ENCODE measurements at regions not wholly inside any gene's neighbourhood (a gene's known extent, or its start where the extent isn't known, plus 50 kb on each side); places are given as distances from the start of the nearest gene placed in this dataset.

GRCh38 chr4:127559981-127560380 is 72.8 kb upstream of the INTU start:
- DNase-seq: peak in 1 of 2 donors; percentile 46

GRCh38 chr4:127560755-127561154 is 72.0 kb upstream of the INTU start:
- H3K4me1 ChIP-seq: no peaks in the 10 kb centered on the region
- no peak for ATAC-seq (ENCODE audit: low FRiP score in 2 of 2)
- no peaks in the 10 kb centered on the region for H3K27me3 ChIP-seq
- H3K36me3 ChIP-seq: no peaks in the 10 kb centered on the region
- no peaks in the 10 kb centered on the region for H3K9me3 ChIP-seq
- H3K4me3 ChIP-seq: no peak overlapping the region
- no peak overlapping the region for H3K27ac ChIP-seq
- TF ChIP-seq POLR2AphosphoS5 (IDR thresholded peaks at IDR 0.05) (no peak), EP300 (IDR thresholded peaks at IDR 0.05) (no peak), POLR2A (IDR thresholded peaks at IDR 0.05) (no peak), CTCF (IDR thresholded peaks at IDR 0.05) (no peak)
- DNase-seq: no peak
- 85 to 94% methylated on average over 3 of the region's 3 CpGs for WGBS, 2 donors

More at GRCh38 chr4:127559981-127560380, 72.8 kb upstream of the INTU start:
- Histone ChIP-seq H3K27me3 (no peaks in the 10 kb centered on the region), H3K9me3 (no peaks in the 10 kb centered on the region), H3K4me1 (no peaks in the 10 kb centered on the region), H3K4me3 (no peak overlapping the region), H3K36me3 (no peaks in the 10 kb centered on the region), H3K27ac (no peak overlapping the region)
- TF ChIP-seq CTCF (IDR thresholded peaks at IDR 0.05) (no peak), POLR2AphosphoS5 (IDR thresholded peaks at IDR 0.05) (no peak), POLR2A (IDR thresholded peaks at IDR 0.05) (no peak), EP300 (IDR thresholded peaks at IDR 0.05) (no peak)
- peak in 1 of 2 donors; percentile 36 for ATAC-seq (ENCODE audit: low FRiP score in 2 of 2)
- 93% methylated on average over 7 of the region's 7 CpGs; no CpG with 5 or more reads in 1 of the 2 donors for WGBS, 2 donors

- H3K9me3 ChIP-seq: no peaks in the 10 kb centered on the region
- no peak for DNase-seq
- ATAC-seq (ENCODE audit: low FRiP score in 2 of 2): no peak
- no peaks in the 10 kb centered on the region for H3K36me3 ChIP-seq
- WGBS, 2 donors: 65 to 70% methylated on average over 2 of the region's 2 CpGs
- no peak for TF ChIP-seq CTCF (IDR thresholded peaks at IDR 0.05)
- TF ChIP-seq POLR2AphosphoS5 (IDR thresholded peaks at IDR 0.05): no peak
- TF ChIP-seq POLR2A (IDR thresholded peaks at IDR 0.05): no peak
- no peak for TF ChIP-seq EP300 (IDR thresholded peaks at IDR 0.05)
- no peak overlapping the region for H3K4me3 ChIP-seq
- no peaks in the 10 kb centered on the region for H3K27me3 ChIP-seq
- H3K4me1 ChIP-seq: no peaks in the 10 kb centered on the region
- H3K27ac ChIP-seq: no peak overlapping the region
Measured at GRCh38 chr4:127574643-127575042, 58.1 kb upstream of the INTU start.

- ATAC-seq (ENCODE audit: low FRiP score in 2 of 2) (no peak), DNase-seq (no peak)
- TF ChIP-seq EP300 (IDR thresholded peaks at IDR 0.05) (no peak), CTCF (IDR thresholded peaks at IDR 0.05) (no peak), POLR2AphosphoS5 (IDR thresholded peaks at IDR 0.05) (no peak), POLR2A (IDR thresholded peaks at IDR 0.05) (no peak)
- Histone ChIP-seq H3K27me3 (no peaks in the 10 kb centered on the region), H3K27ac (no peak overlapping the region), H3K4me1 (no peaks in the 10 kb centered on the region), H3K36me3 (no peaks in the 10 kb centered on the region), H3K4me3 (no peak overlapping the region), H3K9me3 (no peaks in the 10 kb centered on the region)
- 70 to 75% methylated on average over 2 of the region's 2 CpGs for WGBS, 2 donors
Measured at GRCh38 chr4:127575888-127576287, 56.9 kb upstream of the INTU start.

- DNase-seq (no peak), ATAC-seq (ENCODE audit: low FRiP score in 2 of 2) (no peak)
- 84 to 89% methylated on average over 3 of the region's 3 CpGs for WGBS, 2 donors
- Histone ChIP-seq H3K27me3 (no peaks in the 10 kb centered on the region), H3K4me1 (no peaks in the 10 kb centered on the region), H3K4me3 (no peak overlapping the region), H3K27ac (no peak overlapping the region), H3K9me3 (no peaks in the 10 kb centered on the region), H3K36me3 (no peaks in the 10 kb centered on the region)
- TF ChIP-seq EP300 (IDR thresholded peaks at IDR 0.05) (no peak), POLR2AphosphoS5 (IDR thresholded peaks at IDR 0.05) (no peak), CTCF (IDR thresholded peaks at IDR 0.05) (no peak), POLR2A (IDR thresholded peaks at IDR 0.05) (no peak)
Measured at GRCh38 chr4:127578491-127578890, 54.3 kb upstream of the INTU start.
